ENCODE measurements at regions not wholly inside any gene's neighbourhood (a gene's known extent, or its start where the extent isn't known, plus 50 kb on each side); places are given as distances from the start of the nearest gene placed in this dataset.

DNA sequence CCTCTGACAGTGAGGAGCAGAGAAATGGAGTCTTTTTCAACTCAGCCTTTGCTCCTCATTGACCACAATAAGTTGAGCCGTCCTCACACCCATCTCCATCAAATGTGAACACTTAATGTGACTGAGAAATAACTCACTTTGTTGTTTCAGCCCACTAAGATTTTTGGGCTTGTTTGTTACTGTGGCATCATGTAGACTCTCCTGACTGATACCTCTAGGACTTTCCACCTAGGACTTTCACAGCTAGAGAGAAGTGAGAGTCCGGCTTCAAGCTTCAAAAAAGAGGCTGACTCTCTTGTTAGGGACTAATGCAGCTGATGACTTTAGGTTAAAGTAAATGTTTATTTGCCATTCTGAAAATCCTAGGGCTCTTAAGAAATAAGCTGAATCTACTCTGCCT is 435.0 kb downstream of the TMEM114 start:
- intact Hi-C loops (cut with micrococcal nuclease; ENCODE audit: unreplicated experiment): no loop called here
- DNase-seq (ENCODE audit: low spot score): no peak
- Histone ChIP-seq H3K4me1 (ENCODE audit: insufficient read depth, low read length, poor library complexity, severe bottlenecking) (no peaks in the 10 kb centered on the region), H3K9me2 (ENCODE audit: insufficient read depth, low read length) (no peaks in the 10 kb centered on the region), H3K9me3 (ENCODE audit: low read length) (no peaks in the 10 kb centered on the region), H3K4me2 (ENCODE audit: low read length) (no peak overlapping the region), H3K4me3 (ENCODE audit: low read depth, low read length, poor library complexity, severe bottlenecking) (no peak overlapping the region), H4K20me1 (ENCODE audit: insufficient read depth, low read length) (no peaks in the 10 kb centered on the region), H3K79me2 (ENCODE audit: insufficient read depth, low read depth, low read length) (no peaks in the 10 kb centered on the region), H3K27ac (ENCODE audit: low read depth, low read length, poor library complexity, severe bottlenecking) (no peak overlapping the region), H2AFZ (ENCODE audit: low read length) (no peak overlapping the region), H3K36me3 (ENCODE audit: insufficient read depth, low read length) (no peaks in the 10 kb centered on the region)
- ChIA-PET CTCF (ENCODE audit: unreplicated experiment) (no interaction called here), POLR2A (no interaction called here)
- no TSS peak for BruUV-seq (replicated peaks)
- TF ChIP-seq, protein P1, sequence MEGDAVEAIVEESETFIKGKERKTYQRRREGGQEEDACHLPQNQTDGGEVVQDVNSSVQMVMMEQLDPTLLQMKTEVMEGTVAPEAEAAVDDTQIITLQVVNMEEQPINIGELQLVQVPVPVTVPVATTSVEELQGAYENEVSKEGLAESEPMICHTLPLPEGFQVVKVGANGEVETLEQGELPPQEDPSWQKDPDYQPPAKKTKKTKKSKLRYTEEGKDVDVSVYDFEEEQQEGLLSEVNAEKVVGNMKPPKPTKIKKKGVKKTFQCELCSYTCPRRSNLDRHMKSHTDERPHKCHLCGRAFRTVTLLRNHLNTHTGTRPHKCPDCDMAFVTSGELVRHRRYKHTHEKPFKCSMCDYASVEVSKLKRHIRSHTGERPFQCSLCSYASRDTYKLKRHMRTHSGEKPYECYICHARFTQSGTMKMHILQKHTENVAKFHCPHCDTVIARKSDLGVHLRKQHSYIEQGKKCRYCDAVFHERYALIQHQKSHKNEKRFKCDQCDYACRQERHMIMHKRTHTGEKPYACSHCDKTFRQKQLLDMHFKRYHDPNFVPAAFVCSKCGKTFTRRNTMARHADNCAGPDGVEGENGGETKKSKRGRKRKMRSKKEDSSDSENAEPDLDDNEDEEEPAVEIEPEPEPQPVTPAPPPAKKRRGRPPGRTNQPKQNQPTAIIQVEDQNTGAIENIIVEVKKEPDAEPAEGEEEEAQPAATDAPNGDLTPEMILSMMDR (conservative IDR thresholded peaks at IDR 0.05; ENCODE audit: low read length): no peak
- TF ChIP-seq EZH2phosphoT487 (IDR thresholded peaks at IDR 0.05; ENCODE audit: borderline replicate concordance, low read depth, low read length): no peak

DNA sequence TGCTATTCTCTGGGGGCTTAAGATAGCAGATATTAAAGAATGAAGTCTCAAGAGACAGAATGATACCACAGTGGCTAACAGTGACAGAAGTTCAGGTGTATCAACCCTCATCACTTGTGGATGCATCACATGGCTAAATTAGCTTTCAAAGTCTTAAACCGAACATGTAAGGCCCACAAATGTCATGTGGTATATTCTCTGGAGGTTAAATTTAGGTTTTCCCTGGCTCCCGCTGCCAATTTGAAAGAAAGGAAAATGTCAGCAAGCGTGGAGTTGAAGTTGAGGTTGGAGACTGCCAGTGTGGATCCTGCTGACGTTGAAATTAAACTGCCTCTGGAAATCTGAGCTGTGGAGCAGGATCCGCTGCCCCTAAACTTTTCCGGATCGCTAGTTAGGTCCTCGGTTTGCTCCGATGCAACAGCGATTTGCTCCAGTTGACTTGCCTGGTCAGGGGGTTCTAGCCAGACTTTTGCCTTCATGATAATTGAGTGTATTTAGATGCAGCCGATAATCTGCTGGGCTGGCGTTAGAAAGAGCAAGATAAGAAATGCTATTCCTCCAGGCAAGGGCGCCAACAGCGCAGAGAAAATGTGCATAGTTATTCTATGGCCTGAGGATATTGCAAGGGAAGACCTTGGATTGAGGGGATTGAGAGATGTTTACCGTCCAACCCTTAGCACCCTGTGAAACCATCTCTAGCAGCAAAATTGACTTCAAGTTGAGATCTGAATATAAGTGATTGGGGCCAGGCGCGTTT is 443.9 kb downstream of the TMEM114 start:
- CTCF ChIA-PET (ENCODE audit: unreplicated experiment): no interaction called here
- no peaks in the 10 kb centered on the region for H3K9me3 ChIP-seq (ENCODE audit: low read length)
- intact Hi-C loops (cut with micrococcal nuclease; ENCODE audit: unreplicated experiment): no loop called here
- no peak for DNase-seq (ENCODE audit: low spot score)
- POLR2A ChIA-PET: no interaction called here
- H2AFZ ChIP-seq (ENCODE audit: low read length): no peak overlapping the region
- H3K4me2 ChIP-seq (ENCODE audit: low read length): no peak overlapping the region
- H3K36me3 ChIP-seq (ENCODE audit: insufficient read depth, low read length): no peaks in the 10 kb centered on the region
- no peak overlapping the region for H3K4me3 ChIP-seq (ENCODE audit: low read depth, low read length, poor library complexity, severe bottlenecking)
- no peaks in the 10 kb centered on the region for H3K79me2 ChIP-seq (ENCODE audit: insufficient read depth, low read depth, low read length)
- no peaks in the 10 kb centered on the region for H3K4me1 ChIP-seq (ENCODE audit: insufficient read depth, low read length, poor library complexity, severe bottlenecking)
- no TSS peak for BruUV-seq (replicated peaks)
- H3K27ac ChIP-seq (ENCODE audit: low read depth, low read length, poor library complexity, severe bottlenecking): no peak overlapping the region
- no peaks in the 10 kb centered on the region for H4K20me1 ChIP-seq (ENCODE audit: insufficient read depth, low read length)
- H3K9me2 ChIP-seq (ENCODE audit: insufficient read depth, low read length): no peaks in the 10 kb centered on the region
- TF ChIP-seq, protein P1 (conservative IDR thresholded peaks at IDR 0.05; ENCODE audit: low read length): no peak
- TF ChIP-seq EZH2phosphoT487 (IDR thresholded peaks at IDR 0.05; ENCODE audit: borderline replicate concordance, low read depth, low read length): no peak

DNA sequence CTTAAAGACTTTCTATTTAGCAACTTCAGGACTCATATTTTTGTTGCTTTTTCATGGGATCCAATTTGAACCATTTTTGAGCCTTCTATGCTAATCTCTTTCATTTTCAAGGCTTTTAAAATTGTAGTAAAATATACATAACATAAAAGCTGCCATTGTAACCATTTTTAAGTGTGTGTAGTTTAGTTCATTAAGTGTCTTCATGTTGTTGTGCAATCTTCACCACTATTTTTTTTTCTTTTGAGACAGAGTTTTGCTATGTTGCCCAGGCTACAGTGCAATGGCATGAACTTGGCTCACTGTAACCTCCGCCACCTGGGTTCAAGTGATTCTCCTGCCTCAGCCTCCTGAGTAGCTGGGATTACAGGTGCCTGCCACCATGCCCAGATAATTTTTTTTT is 451.6 kb downstream of the TMEM114 start:
- H3K4me1 ChIP-seq (ENCODE audit: insufficient read depth, low read length, poor library complexity, severe bottlenecking): no peaks in the 10 kb centered on the region
- no peak for DNase-seq (ENCODE audit: low spot score)
- no peaks in the 10 kb centered on the region for H3K9me3 ChIP-seq (ENCODE audit: low read length)
- H3K27ac ChIP-seq (ENCODE audit: low read depth, low read length, poor library complexity, severe bottlenecking): no peak overlapping the region
- no TSS peak for BruUV-seq (replicated peaks)
- H3K36me3 ChIP-seq (ENCODE audit: insufficient read depth, low read length): no peaks in the 10 kb centered on the region
- H3K79me2 ChIP-seq (ENCODE audit: insufficient read depth, low read depth, low read length): no peaks in the 10 kb centered on the region
- intact Hi-C loops (cut with micrococcal nuclease; ENCODE audit: unreplicated experiment): no loop called here
- no peak overlapping the region for H3K4me3 ChIP-seq (ENCODE audit: low read depth, low read length, poor library complexity, severe bottlenecking)
- H4K20me1 ChIP-seq (ENCODE audit: insufficient read depth, low read length): no peaks in the 10 kb centered on the region
- CTCF ChIA-PET (ENCODE audit: unreplicated experiment): no interaction called here
- TF ChIP-seq, protein P1 (conservative IDR thresholded peaks at IDR 0.05; ENCODE audit: low read length): no peak
- no peak for TF ChIP-seq EZH2phosphoT487 (IDR thresholded peaks at IDR 0.05; ENCODE audit: borderline replicate concordance, low read depth, low read length)
- POLR2A ChIA-PET: no interaction called here
- no peak overlapping the region for H2AFZ ChIP-seq (ENCODE audit: low read length)
- no peak overlapping the region for H3K4me2 ChIP-seq (ENCODE audit: low read length)
- H3K9me2 ChIP-seq (ENCODE audit: insufficient read depth, low read length): no peaks in the 10 kb centered on the region

Measured in OCI-LY7 (cell line).